SK-N-SH treated with all-trans-retinoic acid at 6 μM for 48 hours (cell line): ENCODE measurements at regions not wholly inside any gene's neighbourhood (a gene's known extent, or its start where the extent isn't known, plus 50 kb on each side); places are given as distances from the start of the nearest gene placed in this dataset.
"Not testable (repeated sequence)": the region's sequence is repeated elsewhere in the genome, so short reads cannot be mapped to it uniquely, and the experiment has no call there.

Experiments
- ARNTL ChIP-seq: fragments of 450-650 bp; formaldehyde crosslinking; IDR thresholded peaks from 2 replicates; pipeline ENCODE4 v1.5.0; 2020; ENCODE audit warnings: low read depth, mild to moderate bottlenecking, moderate library complexity, borderline replicate concordance
- BACH2 ChIP-seq: fragments of 250-450 bp; sonication (Bioruptor Pico); IDR thresholded peaks from 2 replicates; pipeline ENCODE4 v1.9.0; 2021; ENCODE audit warnings: mild to moderate bottlenecking, borderline replicate concordance
- ESRRG ChIP-seq: fragments of 250-450 bp; sonication (Bioruptor Pico); IDR thresholded peaks from 2 replicates; pipeline ENCODE4 v1.6.1; 2021; ENCODE audit warnings: mild to moderate bottlenecking
- OSR1 ChIP-seq: fragments of 250-450 bp; sonication (Bioruptor Pico); IDR thresholded peaks from 2 replicates; pipeline ENCODE4 v1.8.0; 2022; ENCODE audit warnings: moderate library complexity, mild to moderate bottlenecking, inconsistent platforms
- POU6F1 ChIP-seq: fragments of 250-450 bp; sonication (Bioruptor Pico); IDR thresholded peaks from 2 replicates; pipeline ENCODE4 v1.8.0; 2021; ENCODE audit warnings: low read depth, mild to moderate bottlenecking, moderate library complexity, borderline replicate concordance
- PPARA ChIP-seq: fragments of 250-450 bp; sonication (Bioruptor Pico); IDR thresholded peaks from 2 replicates; pipeline ENCODE4 v1.5.0; 2020; ENCODE audit warnings: mild to moderate bottlenecking, borderline replicate concordance
- SNAI2 ChIP-seq: fragments of 250-450 bp; sonication (Bioruptor Pico); IDR thresholded peaks from 2 replicates; pipeline ENCODE4 v1.5.0; 2020; ENCODE audit warnings: mild to moderate bottlenecking, moderate library complexity
- TSHZ2 ChIP-seq: fragments of 250-450 bp; sonication (Bioruptor Pico); IDR thresholded peaks from 2 replicates; pipeline ENCODE4 v1.5.0; 2020; ENCODE audit warnings: mild to moderate bottlenecking, moderate library complexity
- ZFP3 ChIP-seq: fragments of 250-450 bp; sonication (Bioruptor Pico); IDR thresholded peaks from 2 replicates; pipeline ENCODE4 v1.5.0; 2020; ENCODE audit warnings: mild to moderate bottlenecking, moderate library complexity
- ZFP30 ChIP-seq: fragments of 450-650 bp; formaldehyde crosslinking; IDR thresholded peaks from 2 replicates; pipeline ENCODE4 v1.5.0; 2022; ENCODE audit warnings: mild to moderate bottlenecking, moderate library complexity
- TF ChIP-seq, protein P1 (sequence below): fragments of 250-450 bp; sonication (Bioruptor Pico); IDR thresholded peaks from 2 replicates; pipeline ENCODE4 v1.8.0; 2020; ENCODE audit warnings: mild to moderate bottlenecking, moderate library complexity, borderline replicate concordance
- TF ChIP-seq, protein P2 (sequence below): fragments of 250-450 bp; sonication (Bioruptor Pico); IDR thresholded peaks from 2 replicates; pipeline ENCODE4 v1.5.1; 2020; ENCODE audit warnings: low read depth, mild to moderate bottlenecking, moderate library complexity

- TF ChIP-seq, protein P1, sequence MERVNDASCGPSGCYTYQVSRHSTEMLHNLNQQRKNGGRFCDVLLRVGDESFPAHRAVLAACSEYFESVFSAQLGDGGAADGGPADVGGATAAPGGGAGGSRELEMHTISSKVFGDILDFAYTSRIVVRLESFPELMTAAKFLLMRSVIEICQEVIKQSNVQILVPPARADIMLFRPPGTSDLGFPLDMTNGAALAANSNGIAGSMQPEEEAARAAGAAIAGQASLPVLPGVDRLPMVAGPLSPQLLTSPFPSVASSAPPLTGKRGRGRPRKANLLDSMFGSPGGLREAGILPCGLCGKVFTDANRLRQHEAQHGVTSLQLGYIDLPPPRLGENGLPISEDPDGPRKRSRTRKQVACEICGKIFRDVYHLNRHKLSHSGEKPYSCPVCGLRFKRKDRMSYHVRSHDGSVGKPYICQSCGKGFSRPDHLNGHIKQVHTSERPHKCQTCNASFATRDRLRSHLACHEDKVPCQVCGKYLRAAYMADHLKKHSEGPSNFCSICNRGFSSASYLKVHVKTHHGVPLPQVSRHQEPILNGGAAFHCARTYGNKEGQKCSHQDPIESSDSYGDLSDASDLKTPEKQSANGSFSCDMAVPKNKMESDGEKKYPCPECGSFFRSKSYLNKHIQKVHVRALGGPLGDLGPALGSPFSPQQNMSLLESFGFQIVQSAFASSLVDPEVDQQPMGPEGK (CRISPR knock-in tag) = not testable (repeated sequence)
- not testable (repeated sequence) for TF ChIP-seq PPARA; ZFP30 (CRISPR knock-in tag); ZFP3 (CRISPR knock-in tag); ESRRG (CRISPR knock-in tag); TSHZ2 (CRISPR knock-in tag); OSR1 (CRISPR knock-in tag); POU6F1 (CRISPR knock-in tag); BACH2 (CRISPR knock-in tag); ARNTL (CRISPR knock-in tag); SNAI2
- TF ChIP-seq, protein P2, sequence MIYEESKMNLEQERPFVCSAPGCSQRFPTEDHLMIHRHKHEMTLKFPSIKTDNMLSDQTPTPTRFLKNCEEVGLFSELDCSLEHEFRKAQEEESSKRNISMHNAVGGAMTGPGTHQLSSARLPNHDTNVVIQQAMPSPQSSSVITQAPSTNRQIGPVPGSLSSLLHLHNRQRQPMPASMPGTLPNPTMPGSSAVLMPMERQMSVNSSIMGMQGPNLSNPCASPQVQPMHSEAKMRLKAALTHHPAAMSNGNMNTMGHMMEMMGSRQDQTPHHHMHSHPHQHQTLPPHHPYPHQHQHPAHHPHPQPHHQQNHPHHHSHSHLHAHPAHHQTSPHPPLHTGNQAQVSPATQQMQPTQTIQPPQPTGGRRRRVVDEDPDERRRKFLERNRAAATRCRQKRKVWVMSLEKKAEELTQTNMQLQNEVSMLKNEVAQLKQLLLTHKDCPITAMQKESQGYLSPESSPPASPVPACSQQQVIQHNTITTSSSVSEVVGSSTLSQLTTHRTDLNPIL (CRISPR knock-in tag) = not testable (repeated sequence)
Measured at GRCh38 chr16:29081829-29082639, 97.2 kb downstream of the LAT start.
